ENCODE measurements at regions not wholly inside any gene's neighbourhood (a gene's known extent, or its start where the extent isn't known, plus 50 kb on each side); places are given as distances from the start of the nearest gene placed in this dataset.
"Not testable (repeated sequence)": the region's sequence is repeated elsewhere in the genome, so short reads cannot be mapped to it uniquely, and the experiment has no call there.

DNA sequence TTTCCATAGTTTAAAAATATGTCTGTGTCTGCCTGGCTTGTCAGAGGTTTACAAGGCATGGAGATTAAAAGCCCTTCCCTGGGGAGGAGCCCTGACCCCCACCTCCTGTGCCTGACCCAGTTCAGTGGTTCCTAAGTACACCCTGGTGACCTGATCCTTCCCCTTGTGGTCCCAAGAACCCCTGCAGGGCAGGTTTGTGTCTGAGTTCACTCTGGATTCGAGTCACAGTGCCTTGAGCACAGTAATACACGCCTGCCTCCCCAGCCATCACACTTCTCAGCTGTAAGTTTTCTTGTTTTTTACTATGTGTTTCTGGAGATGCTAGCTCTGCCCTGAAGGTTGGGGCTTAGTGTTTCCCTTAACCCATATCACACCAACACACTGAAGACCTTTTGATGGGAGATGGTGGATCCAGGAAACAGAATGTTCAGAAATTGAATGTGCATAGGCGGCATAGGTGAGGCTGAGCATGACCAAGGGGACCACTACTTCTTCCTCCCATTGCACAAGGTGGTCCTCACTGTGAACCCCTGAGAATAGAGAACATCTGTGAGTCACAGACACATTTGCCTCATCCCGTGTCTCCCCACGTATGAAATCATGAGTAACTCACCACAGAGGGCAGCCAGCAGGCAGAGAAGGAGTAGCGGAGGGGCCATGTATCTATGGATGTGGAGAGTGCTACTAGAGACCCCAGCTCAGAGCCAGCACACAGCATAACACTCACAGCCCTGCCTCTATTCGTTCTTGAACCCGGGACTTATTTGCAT lies 962.9 kb downstream of the TMEM121 start:
- DNase-seq: no peak

- DNase-seq: no peak
Measured at GRCh38 chr14:106490442-106490841, 964.1 kb downstream of the TMEM121 start.

- DNase-seq: no peak
Measured at GRCh38 chr14:106491851-106492250, 965.5 kb downstream of the TMEM121 start.

GRCh38 chr14:106493962-106494823 lies 967.8 kb downstream of the TMEM121 start:
- no peak for DNase-seq

DNA sequence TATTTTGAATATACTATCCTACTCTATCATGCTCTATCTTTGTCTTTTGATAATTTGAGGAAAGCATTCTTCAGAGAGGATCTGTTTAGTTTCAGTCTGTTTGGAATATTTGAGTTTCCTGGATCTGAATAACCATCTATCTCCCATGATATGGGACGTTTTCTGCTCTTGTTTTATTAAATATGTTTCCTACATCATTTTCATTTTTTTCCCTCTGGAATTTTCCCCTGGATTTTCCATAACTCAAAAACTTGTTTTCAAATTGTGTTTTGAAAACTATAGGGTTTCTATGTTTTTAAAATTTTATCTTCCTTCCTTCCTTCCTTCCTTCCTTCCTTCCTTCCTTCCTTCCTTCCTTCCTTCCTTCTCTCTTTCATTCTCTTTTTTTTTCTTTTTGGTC lies 974.2 kb downstream of the TMEM121 start:
- DNase-seq: no peak

DNA sequence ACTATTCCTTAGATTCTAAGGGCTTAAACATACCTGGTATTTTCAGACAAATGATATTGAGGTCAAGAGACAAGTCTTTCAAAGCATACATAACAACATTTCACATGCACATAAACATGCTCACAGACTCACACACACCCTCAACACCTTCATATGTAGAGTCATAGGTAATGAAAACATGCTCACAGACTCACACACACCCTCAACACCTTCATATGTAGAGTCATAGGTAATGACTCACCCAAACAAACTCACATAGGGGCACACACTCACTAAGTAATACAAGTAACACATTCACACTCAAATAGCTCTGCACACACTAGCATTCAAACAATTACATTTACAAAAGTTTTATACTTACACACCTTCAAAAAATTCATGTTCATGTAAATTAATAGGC lies 975.5 kb downstream of the TMEM121 start:
- DNase-seq: no peak

GRCh38 chr14:106505366-106505765 lies 979.0 kb downstream of the TMEM121 start:
- no peak for DNase-seq

- DNase-seq: no peak
Measured at GRCh38 chr14:106506881-106507305, 980.5 kb downstream of the TMEM121 start.

- DNase-seq: no peak
Measured at GRCh38 chr14:106507354-106507753, 981.0 kb downstream of the TMEM121 start.

- no peak for DNase-seq
Measured at GRCh38 chr14:106508216-106508615, 981.8 kb downstream of the TMEM121 start.

DNA sequence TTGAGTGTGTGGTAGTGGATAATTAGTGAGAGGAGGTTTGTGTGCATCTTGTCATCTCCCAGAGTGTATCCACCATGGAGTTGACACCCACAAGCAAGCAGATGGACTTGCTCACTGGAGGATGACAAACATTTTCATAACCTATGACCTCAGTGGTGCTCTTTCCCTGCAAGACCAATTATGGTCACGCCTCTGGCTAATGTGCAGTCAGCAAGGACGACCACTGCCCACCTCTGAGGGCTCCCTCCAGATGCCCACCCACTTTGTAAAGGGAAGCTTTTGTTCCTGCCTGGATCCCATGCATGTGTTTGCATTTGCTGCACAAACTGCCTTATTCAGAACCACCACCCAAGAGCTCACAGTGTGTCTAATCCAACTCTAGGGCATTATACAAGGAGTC lies 982.8 kb downstream of the TMEM121 start:
- DNase-seq: no peak

- no peak for DNase-seq
Measured at GRCh38 chr14:106509807-106510206, 983.4 kb downstream of the TMEM121 start.

GRCh38 chr14:106511006-106511799 lies 984.8 kb downstream of the TMEM121 start:
- no peak for DNase-seq

GRCh38 chr14:106511800-106512198 lies 985.4 kb downstream of the TMEM121 start:
- DNase-seq: no peak

- no peak for DNase-seq
Measured at GRCh38 chr14:106513302-106513701, 986.9 kb downstream of the TMEM121 start.

- no peak for DNase-seq
Measured at GRCh38 chr14:106518054-106518943, 991.9 kb downstream of the TMEM121 start.

GRCh38 chr14:106522118-106522517 lies 995.7 kb downstream of the TMEM121 start:
- DNase-seq: not testable (repeated sequence)

DNA sequence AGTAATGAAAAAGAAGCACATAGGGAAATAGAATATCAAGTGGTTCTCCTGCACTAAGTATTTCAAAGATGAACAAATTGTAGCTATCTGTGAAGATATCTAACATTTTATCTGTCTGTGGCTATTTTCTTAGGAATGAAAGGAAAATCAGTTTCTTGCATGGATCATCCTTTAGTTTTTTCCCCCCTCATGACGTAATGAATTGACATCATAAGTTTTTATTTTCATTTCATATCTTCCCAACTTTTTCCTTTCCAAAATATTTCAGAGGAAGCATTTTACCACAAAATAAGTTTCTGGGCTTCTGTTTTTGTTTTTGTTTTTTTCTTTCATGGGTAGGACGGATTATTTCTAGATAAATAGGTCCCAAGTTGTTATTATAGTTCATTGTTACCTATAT lies 996.6 kb downstream of the TMEM121 start:
- DNase-seq: no peak

DNA sequence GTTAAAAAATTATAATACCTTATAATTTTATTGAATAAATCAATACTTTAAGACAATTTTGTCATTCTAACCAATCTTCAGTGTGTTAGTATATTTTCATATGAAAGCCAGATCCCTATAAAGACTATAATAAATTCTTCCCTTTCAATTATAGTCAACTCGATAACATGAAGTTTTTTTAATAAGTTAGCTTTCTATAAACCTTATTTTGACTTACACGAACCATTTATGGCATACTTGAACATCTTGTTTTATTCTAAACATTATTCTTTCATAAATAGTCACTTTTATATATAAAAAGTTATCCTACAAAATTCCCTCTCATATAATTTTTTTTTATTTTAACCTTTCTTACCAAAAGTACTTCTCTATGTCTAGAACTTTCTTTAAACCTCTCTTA lies 1002.3 kb downstream of the TMEM121 start:
- DNase-seq: no peak

DNA sequence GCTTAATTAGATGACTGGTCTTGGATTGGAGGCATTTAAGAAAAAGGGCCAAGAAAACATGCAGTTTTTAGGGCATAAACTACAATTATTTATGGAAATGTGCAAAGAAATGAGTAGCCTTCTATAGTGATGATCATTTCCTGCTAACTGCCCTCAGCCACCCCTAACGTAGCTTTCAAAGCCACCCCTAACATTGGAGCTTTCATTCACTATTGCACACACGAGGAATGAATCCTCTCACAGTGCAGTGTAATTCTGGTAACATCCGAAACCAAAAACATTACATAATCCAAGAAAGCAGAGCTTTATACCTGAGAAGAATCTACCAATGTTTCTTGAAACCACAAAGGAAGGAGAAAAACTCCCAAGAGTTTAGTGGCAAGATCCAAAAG lies 1003.6 kb downstream of the TMEM121 start:
- no peak for DNase-seq

DNA sequence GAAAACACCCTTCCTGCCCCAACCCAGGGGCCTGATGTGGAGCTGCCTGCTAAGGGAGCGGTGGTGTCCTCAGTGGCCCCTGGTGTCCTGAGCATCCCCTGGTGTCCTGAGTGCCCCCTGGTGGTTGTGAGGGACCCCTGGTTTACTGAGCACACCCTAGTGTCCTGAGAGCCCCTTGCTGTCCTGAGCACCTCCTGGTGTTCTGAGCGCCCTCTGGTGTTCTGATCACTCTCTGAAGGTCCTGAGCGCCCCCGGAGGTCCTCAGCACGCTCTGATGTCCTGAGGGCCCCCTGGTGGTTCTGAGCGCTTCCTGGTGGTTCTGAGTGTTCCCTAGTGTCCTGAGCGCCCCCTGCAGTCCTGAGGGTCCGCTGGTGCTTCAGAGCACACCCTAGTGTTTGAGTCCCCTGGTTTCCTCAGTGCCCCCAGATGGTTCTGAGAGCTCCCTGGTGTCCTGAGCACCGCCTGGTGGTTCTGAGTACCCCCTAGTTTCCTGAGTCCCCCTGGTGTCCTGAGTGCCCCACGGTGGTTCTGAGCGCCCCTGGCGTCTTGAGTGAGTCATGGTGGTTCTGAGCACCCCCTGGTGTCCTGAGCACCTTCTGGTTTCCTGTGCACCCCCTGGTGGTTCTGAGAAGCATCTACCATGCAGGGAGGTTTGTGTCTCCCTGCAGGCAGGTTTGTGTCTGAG lies 1004.2 kb downstream of the TMEM121 start:
- DNase-seq: no peak

All from left kidney (tissue), 1 donor.